Heart left ventricle (tissue), 13 donors: ENCODE measurements at regions not wholly inside any gene's neighbourhood (a gene's known extent, or its start where the extent isn't known, plus 50 kb on each side); places are given as distances from the start of the nearest gene placed in this dataset.

ENCODE experiments used
- CTCF ChIP-seq, 12 donors: fragments of 200-600 bp; sonication (generic) in 4 of 12; IDR thresholded peaks; one replicate each; pipeline versions ENCODE4 v1.5.0 to v1.8.0; 2018 to 2022; ENCODE audit warnings: antibody characterized with exemption in 12 of 12, mild to moderate bottlenecking in 5 of 12
- POLR2A ChIP-seq, 2 donors: fragments of 450-650 bp; IDR thresholded peaks; one replicate each; pipeline ENCODE4 v1.6.1; 2017; ENCODE audit warnings: antibody characterized with exemption in 2 of 2, mild to moderate bottlenecking in 2 of 2, moderate library complexity in 2 of 2
- donor health status: ischemic (EF 13 %, LVEDD 7.1; RV severe dilation, severe dysfunction).
- donor health status: DM: no; HTN: yes; CAD: no.
- donor health status: DM: no; HTN: no; CAD: no.
- donor health status: ischemic (EF 25% LVEDD 6.9; RV normal size, moderate dysfunction).
- donor health status: ischemic (EF 25% LVEDD 5.7; RV mildly dilated, moderate dysfunction).
- donor health status: ischemic (EF 35%, LVEDD 5.7; RV mildly dilated, moderate dysfunction).
- donor health status: nonischemic (EF 11% LVEDD 7.7; RV severe dilation, severe dysfunction).
- donor health status: DM: yes; HTN: yes; CAD: no.
- donor health status: PGD.
- donor health status: ischemic (EF 29% LVEDD 5.4; RV normal size, mild dysfunction).
- donor health status: nonischemic (EF 23%, LVEDD 6.1; RV moderate dilation, normal function).

DNA sequence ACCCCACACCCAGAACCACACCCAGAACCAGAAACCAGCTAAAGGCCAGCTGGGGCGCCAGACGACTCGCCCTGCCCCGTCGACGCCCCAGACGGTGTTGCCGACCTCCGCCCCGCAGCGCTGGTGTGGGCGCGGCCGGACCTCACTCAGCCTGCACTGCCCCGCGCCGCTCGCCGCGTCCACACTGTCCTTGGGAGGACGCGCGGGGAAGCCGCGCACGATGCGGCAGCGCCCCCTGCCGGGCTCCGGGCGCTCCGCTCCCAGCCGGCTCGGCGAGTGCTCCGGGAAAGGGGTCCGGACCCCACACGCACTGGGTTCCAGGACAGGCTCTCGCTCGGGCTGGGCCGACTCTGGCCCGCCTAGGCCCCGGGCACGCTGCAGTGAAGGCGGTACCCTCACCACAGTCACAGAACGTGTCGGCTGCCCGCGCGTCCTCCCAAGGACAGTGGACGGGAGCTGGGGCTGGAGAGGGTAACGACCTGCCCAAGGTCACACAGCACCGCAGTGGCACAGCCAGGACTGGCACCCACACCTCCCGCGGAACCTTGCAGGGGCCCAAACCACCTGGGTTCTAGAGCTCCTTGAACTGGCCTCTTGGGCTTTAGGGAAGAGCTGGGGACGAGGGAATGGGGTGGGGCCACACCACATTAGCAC lies 90.2 kb downstream of the DMRTA2 start:
- TF ChIP-seq POLR2A (IDR thresholded peaks at IDR 0.05) (no peak), CTCF (IDR thresholded peaks at IDR 0.05) (peak; percentile 72 to 89 (median 78))
